ENCODE measurements at regions not wholly inside any gene's neighbourhood (a gene's known extent, or its start where the extent isn't known, plus 50 kb on each side); places are given as distances from the start of the nearest gene placed in this dataset.
A peak's percentile ranks its signal among the peaks of the same experiment; 100 is the strongest.
"Not testable (repeated sequence)": the region's sequence is repeated elsewhere in the genome, so short reads cannot be mapped to it uniquely, and the experiment has no call there.

DNA sequence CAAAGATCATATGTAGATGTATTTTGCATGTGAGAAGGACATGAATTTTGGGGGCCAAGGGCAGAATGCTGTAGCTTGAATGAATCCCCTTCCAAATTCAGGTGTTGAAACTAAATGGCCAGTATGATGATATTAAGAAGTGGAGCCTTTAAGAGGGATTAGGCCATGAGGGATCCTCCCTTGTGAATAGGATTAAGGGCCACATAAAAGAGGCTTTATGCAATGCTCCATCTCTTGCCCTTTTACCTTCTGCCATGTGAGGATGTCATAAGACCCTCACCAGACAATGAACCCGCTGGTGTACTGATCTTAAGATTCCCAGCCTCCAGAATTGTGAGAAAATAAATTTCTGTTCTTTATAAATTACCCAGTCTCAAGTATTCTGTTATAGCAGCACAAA lies 206.1 kb downstream of the YTHDC2 start:
- no peak for DNase-seq (ENCODE audit: low read depth, low spot score)

- no peak for DNase-seq (ENCODE audit: low read depth, low spot score)
Observed at GRCh38 chr5:113721171-113721570, 207.7 kb downstream of the YTHDC2 start.

DNA sequence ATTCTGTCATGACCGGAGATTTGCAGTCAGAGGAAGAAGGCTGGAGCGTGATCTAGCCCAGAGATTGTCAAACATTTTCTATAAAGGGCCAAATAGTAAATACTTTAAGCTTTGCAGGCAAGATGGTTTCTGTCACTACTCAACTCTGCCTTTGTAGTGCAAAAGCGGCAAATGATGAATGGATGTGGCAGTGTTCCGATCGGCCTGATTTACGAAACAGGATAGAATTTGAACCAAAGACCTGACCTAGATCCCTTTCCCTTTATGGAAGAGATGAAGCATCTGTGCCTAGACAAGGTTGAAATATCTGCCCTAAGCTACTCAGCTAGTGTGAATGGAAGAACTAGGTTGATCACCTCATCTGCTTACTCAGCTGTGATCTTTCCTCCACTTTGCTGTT lies 209.5 kb downstream of the YTHDC2 start:
- no peak for DNase-seq (ENCODE audit: low read depth, low spot score)

DNA sequence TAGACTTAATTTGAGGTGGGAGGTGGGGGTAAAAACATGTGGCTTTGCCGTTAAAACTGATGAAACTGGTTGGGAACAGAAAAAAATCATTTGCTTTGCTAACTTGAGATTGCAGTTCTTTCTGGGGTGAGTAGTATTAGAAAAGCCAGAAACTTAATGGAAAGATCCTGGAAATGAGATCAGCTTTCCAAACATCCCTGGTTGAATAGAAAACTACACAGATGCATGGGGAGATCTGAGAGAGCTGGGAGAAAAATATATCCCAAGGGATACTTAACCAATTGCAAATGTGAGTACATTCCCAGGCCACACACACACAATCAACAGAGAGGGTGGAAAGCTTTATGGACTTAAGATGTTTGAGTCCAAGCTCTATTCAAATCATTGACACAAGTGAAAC lies 222.3 kb downstream of the YTHDC2 start:
- no peak for DNase-seq (ENCODE audit: low read depth, low spot score)

- DNase-seq (ENCODE audit: low read depth, low spot score) = no peak
Observed at GRCh38 chr5:113742176-113742575, 228.7 kb downstream of the YTHDC2 start.

GRCh38 chr5:113742639-113743038 lies 229.1 kb downstream of the YTHDC2 start:
- no peak for DNase-seq (ENCODE audit: low read depth, low spot score)

DNA sequence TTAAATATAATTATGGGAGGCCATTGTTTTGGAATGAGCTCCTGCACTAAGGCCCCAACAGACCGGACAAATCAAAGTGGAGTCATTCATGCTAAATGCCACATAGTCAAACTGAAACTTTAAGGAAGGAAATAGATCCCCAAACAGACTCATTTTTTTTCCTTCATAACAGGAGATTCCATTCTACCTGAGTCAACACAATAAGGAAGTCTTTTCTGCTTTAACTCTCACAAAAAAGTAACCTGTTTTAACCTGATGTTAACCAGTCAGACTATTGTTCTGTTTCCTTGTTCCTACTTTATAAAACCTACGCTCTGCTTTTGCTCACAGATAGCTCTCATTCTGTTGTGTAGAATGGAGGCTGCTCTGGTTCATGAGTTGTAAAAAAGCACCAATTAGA lies 234.9 kb downstream of the YTHDC2 start:
- peak; percentile 5 for DNase-seq (ENCODE audit: low read depth, low spot score)

- DNase-seq (ENCODE audit: low read depth, low spot score) = no peak
Observed at GRCh38 chr5:113749334-113749733, 235.8 kb downstream of the YTHDC2 start.

GRCh38 chr5:113753182-113753581 lies 239.7 kb downstream of the YTHDC2 start:
- not testable (repeated sequence) for DNase-seq (ENCODE audit: low read depth, low spot score)

DNA sequence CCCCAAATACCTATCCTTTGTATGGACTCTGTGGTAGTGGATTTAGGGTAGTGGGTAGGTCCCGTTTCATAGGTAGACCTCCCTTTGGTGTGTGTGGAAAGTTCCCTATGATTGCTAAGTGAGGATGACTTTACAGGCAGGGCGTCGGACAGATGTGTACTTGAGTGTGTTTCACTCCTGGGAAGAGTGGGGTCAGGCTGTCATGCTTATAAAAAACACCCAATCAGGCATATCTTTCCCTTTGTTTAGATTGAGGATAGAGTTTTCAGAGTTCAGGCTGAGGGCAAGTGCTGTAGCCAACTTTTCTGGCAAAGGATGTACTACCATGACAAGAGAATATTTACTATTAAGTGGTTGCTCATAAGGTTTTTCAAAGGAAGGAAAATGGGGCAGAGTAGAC lies 242.0 kb downstream of the YTHDC2 start:
- DNase-seq (ENCODE audit: low read depth, low spot score) = no peak

DNA sequence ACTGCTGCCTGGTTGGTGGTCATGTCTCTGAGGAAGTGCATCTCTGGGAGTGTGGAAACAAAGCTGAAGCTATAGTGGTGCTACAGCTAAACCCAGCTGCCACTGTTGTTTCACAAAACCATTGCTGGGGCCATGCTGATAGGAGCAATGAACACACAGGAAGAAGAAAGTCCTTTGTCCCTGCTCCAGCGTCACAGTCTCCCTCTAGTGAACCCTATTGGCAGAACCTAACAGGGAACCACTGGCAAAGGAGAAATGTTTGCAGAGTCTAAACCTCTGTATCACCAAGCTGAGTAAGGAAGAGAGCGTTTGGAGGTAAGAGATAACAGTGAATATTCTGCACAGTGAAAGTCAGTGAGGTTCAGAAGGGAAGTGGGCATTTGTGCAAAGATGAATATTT lies 244.0 kb downstream of the YTHDC2 start:
- DNase-seq (ENCODE audit: low read depth, low spot score) = no peak

- DNase-seq (ENCODE audit: low read depth, low spot score) = no peak
Observed at GRCh38 chr5:113759505-113759904, 246.0 kb downstream of the YTHDC2 start.

DNA sequence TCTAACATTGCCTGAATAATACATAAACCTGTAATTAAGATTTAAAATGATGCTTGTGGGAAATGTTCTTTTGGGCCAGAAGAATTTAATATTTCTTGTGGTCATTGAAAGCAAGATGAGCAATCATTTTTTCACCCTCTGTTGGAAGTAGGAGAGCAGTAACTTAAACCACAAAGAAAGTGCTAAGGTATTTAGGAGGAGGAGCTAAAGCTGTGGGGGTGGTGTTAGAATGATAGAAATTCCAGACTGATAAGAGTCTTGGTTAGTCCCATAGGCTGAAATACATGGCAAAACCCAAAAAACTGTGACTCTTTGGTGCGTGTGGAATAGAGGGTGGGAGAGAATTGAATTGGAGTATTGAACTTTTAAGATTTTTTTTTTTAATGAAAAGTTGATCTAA lies 247.0 kb downstream of the YTHDC2 start:
- no peak for DNase-seq (ENCODE audit: low read depth, low spot score)

GRCh38 chr5:113761594-113761993 lies 248.1 kb downstream of the YTHDC2 start:
- no peak for DNase-seq (ENCODE audit: low read depth, low spot score)

DNA sequence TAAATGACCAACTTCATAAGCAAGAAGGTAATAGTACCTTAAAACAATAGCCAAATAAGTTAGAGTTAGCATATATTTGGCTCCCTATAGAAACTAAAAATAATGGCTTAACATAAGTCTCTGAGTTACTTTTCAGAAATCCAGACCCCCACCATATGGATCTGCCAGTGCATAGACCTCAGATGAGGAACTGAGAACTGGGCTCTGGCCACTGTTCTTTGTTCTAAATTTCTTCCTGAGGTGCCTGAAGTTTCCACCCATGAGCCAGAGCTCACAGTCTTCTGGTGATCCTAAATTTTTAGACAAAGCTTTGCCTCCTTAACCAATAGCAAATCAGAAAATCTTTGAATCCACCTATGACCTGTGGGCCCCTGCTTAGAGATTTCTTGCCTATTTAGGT lies 250.9 kb downstream of the YTHDC2 start:
- no peak for DNase-seq (ENCODE audit: low read depth, low spot score)

DNA sequence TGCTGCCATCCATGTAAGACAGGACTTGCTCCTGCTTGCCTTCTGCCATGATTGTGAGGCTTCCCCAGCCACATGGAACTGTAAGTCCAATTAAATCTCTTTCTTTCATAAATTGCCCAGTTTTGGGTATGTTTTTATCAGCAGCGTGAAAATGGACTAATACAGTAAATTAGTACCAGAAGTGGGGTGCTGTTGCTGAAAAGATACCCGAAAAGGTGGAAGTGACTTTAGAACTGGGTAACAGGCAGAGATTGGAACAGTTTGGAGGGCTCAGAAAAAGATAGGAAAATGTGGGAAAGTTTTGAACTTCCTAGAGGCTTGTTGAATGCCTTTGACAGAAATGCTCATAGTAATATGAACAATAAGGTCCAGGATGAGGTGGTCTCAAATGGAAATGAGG lies 253.3 kb downstream of the YTHDC2 start:
- DNase-seq (ENCODE audit: low read depth, low spot score) = not testable (repeated sequence)

DNA sequence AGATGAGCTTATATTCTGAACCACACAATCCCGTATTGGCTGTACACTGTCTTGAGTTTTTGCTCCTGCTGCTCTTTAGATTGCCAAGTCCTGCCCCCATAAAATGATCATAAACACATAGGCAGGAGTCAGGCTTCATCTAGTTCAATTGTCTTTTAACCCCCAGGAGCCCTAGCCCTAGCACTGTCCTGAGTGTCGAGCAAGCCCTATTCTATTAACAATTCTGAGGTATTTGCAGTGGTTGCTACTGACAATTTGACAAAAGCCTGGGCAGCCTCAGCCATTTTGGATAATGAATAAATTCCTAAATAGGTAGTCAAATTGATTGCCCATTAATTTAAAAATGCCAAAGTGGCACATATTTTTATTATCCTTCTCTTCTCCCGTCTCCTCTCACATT lies 257.2 kb downstream of the YTHDC2 start:
- DNase-seq (ENCODE audit: low read depth, low spot score) = no peak

DNA sequence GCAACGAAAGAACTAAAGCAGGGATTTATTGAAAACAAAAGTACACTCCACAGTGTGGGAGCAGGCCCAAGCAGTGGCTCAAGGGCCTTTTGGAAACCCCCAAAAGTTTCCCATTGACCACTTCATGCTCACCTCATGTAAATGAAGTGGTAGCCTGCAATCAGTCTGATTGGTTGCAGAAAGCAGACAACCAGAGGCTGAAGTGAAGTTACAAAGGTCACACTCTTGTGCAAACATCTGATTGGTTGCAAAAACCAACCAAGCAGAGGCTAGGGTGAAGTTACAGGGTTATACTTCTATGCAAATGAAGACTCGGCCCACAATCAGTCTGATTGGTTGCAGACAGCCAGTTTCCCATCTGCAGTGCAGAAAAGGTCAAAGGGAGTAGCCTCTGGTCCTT lies 258.0 kb downstream of the YTHDC2 start:
- DNase-seq (ENCODE audit: low read depth, low spot score) = no peak

DNA sequence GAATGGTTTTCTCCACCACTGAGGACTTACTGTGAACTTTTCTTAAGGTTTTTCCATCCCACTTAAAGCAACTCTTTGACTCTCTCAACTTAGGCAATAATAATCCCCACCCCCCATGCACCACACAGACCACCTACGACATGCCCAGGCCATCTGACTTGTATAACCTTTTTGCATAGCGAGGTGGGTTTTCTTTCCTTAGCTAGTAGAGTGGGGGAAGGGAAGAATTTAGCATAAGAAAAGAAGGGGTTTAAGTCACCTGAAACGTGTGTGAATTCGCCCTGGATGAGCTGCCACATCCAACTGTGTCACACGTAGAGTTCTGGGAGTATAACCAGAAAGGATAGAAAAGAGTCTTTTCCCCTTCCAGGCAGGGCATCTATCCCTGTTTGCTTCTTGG lies 262.7 kb downstream of the YTHDC2 start:
- no peak for DNase-seq (ENCODE audit: low read depth, low spot score)

- DNase-seq (ENCODE audit: low read depth, low spot score) = no peak
Observed at GRCh38 chr5:113776832-113777525, 263.5 kb downstream of the YTHDC2 start.

- DNase-seq (ENCODE audit: low read depth, low spot score) = no peak
Observed at GRCh38 chr5:113778147-113778546, 264.7 kb downstream of the YTHDC2 start.

GRCh38 chr5:113788141-113788655 lies 274.7 kb downstream of the YTHDC2 start:
- DNase-seq (ENCODE audit: low read depth, low spot score) = no peak

- no peak for DNase-seq (ENCODE audit: low read depth, low spot score)
Observed at GRCh38 chr5:113789769-113790168, 276.3 kb downstream of the YTHDC2 start.

DNA sequence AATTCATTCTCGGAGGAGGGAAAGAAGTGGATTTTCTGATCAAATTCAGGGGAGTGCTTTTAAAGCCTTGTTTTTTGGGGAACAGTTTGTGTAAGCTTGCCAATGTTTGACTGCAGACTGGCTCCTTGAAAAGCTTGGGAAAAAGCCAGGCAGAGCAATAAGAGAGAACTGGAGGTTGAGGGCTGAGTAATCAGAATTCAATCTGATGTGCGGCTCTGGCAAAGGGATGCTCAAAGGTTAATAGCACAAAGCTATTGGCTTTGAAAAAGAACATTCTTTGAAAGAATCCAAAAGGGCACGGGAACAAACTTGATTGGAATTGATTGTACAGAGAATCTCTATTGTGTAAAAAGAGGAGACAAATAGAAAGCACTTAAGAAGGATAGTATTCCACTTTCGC lies 279.3 kb downstream of the YTHDC2 start:
- DNase-seq (ENCODE audit: low read depth, low spot score) = no peak
